ENCODE measurements at regions not wholly inside any gene's neighbourhood (a gene's known extent, or its start where the extent isn't known, plus 50 kb on each side); places are given as distances from the start of the nearest gene placed in this dataset.

DNA sequence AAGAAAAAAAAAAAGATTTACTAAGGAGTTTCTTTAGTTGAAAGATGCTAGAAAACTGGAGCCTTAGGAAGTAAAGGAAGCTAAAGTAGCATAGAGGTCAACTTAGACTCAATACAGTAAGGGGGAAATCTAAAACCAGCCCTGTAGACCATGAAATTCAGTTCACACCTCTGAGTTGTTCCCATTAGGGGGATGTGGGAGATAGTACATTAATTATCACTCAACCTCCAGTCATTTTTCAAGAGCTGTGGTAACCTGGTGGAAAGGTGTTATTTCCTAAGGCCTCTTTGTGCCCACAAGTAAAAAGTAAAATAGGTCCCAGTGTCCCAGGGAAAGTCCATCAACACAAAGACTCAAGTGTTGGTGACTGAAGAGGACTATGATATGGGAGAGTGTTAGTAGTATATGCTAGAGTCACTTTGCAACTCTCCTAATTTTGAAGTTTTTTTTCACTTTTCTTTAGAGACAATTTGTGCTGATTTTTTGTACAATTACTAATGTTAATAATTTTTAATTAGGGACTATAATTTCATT, 1274.4 kb upstream of the EPHA6 start:
- H3K27me3 ChIP-seq (ENCODE audit: insufficient read depth, low read length): no peaks in the 10 kb centered on the region
- no peaks in the 10 kb centered on the region for H4K20me1 ChIP-seq (ENCODE audit: insufficient read depth)
- H3K9me2 ChIP-seq (ENCODE audit: insufficient read depth): no peaks in the 10 kb centered on the region
- TF ChIP-seq TCF7L2 (IDR thresholded peaks at IDR 0.05; ENCODE audit: borderline replicate concordance, extremely low read depth, insufficient read depth, insufficient read length) (no peak), SIN3A (IDR thresholded peaks at IDR 0.05; ENCODE audit: low read depth) (no peak), SRF (IDR thresholded peaks at IDR 0.05; ENCODE audit: low read depth) (no peak)
- TF ChIP-seq, protein P1, sequence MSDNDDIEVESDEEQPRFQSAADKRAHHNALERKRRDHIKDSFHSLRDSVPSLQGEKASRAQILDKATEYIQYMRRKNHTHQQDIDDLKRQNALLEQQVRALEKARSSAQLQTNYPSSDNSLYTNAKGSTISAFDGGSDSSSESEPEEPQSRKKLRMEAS (IDR thresholded peaks at IDR 0.05): no peak
- ATAC-seq (no peak), DNase-seq (ENCODE audit: low read depth, low spot score) (no peak)
- POLR2A ChIA-PET: no interaction called here
- peaks cover 5 to 18% of the 10 kb centered on the region in 2 experiments; a peak in 2 of 4 replicates for H3K9me3 ChIP-seq (ENCODE audit: control insufficient read depth in 1 of 2, insufficient read depth in 1 of 2, low read depth in 1 of 2, low read length in 2 of 2)
- H3K9ac ChIP-seq (ENCODE audit: low read length): no peak overlapping the region
- H2AFZ ChIP-seq (ENCODE audit: low read depth, low read length, poor library complexity, severe bottlenecking): no peak overlapping the region
- H3K27ac ChIP-seq (ENCODE audit: low read depth, low read length): no peak overlapping the region
- H3K36me3 ChIP-seq (ENCODE audit: control insufficient read depth in 1 of 2, insufficient read depth in 2 of 2, low read length in 2 of 2): no peaks in the 10 kb centered on the region
- H3K79me2 ChIP-seq (ENCODE audit: insufficient read depth, low read length): no peaks in the 10 kb centered on the region
- intact Hi-C loops (cut with micrococcal nuclease): no loop called here
- no peak overlapping the region for H3K4me2 ChIP-seq (ENCODE audit: low read length)
- RAD21 ChIA-PET (ENCODE audit: low non-redundant PET in 1 of 2, low total read pairs in 2 of 2, uncharacterized antibody in 2 of 2, unreplicated experiment in 2 of 2): no interaction called here
- H3K4me1 ChIP-seq (ENCODE audit: control insufficient read depth in 1 of 2, insufficient read depth in 2 of 2, low read length in 2 of 2): no peaks in the 10 kb centered on the region
- CTCF ChIA-PET: no interaction called here
- H3K4me3 ChIP-seq (replicated peaks in 1 of 2; ENCODE audit: low read depth in 1 of 2, low read length in 2 of 2): no peak overlapping the region
- BruUV-seq (replicated peaks): no TSS peak

DNA sequence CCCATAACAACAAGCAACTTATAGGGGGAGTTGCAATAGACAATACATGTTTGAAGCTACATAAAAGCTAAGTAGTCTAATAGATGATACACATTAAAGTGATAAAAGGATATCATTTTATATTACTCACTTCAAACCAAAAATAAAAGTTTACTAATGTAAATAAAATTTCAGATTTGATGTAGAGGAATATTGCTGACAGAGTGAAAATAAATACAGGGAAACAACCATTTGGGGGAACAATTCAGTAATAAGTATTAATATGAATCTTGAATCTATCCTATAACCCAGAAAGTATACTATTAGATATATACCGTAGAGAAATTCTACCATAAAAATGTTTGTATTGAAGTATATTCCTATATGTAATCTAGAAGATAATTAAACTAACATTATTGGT, 1248.9 kb upstream of the EPHA6 start:
- no peak overlapping the region for H3K27ac ChIP-seq (ENCODE audit: low read depth, low read length)
- intact Hi-C loops (cut with micrococcal nuclease): no loop called here
- no peaks in the 10 kb centered on the region for H3K36me3 ChIP-seq (ENCODE audit: control insufficient read depth in 1 of 2, insufficient read depth in 2 of 2, low read length in 2 of 2)
- no peak overlapping the region for H3K9ac ChIP-seq (ENCODE audit: low read length)
- H3K4me2 ChIP-seq (ENCODE audit: low read length): no peak overlapping the region
- H2AFZ ChIP-seq (ENCODE audit: low read depth, low read length, poor library complexity, severe bottlenecking): no peak overlapping the region
- no peaks in the 10 kb centered on the region for H3K9me2 ChIP-seq (ENCODE audit: insufficient read depth)
- no peak for DNase-seq (ENCODE audit: low read depth, low spot score)
- no peaks in the 10 kb centered on the region for H3K27me3 ChIP-seq (ENCODE audit: insufficient read depth, low read length)
- ChIA-PET RAD21 (ENCODE audit: low non-redundant PET in 1 of 2, low total read pairs in 2 of 2, uncharacterized antibody in 2 of 2, unreplicated experiment in 2 of 2) (no interaction called here), CTCF (no interaction called here), POLR2A (no interaction called here)
- no peaks in the 10 kb centered on the region for H3K4me1 ChIP-seq (ENCODE audit: control insufficient read depth in 1 of 2, insufficient read depth in 2 of 2, low read length in 2 of 2)
- no peak overlapping the region for H3K4me3 ChIP-seq (replicated peaks in 1 of 2; ENCODE audit: low read depth in 1 of 2, low read length in 2 of 2)
- no TSS peak for BruUV-seq (replicated peaks)
- H4K20me1 ChIP-seq (ENCODE audit: insufficient read depth): no peaks in the 10 kb centered on the region
- no peak for ATAC-seq
- peaks cover 0 to 20% of the 10 kb centered on the region in 2 experiments; a peak in 2 of 4 replicates for H3K9me3 ChIP-seq (ENCODE audit: control insufficient read depth in 1 of 2, insufficient read depth in 1 of 2, low read depth in 1 of 2, low read length in 2 of 2)
- no peaks in the 10 kb centered on the region for H3K79me2 ChIP-seq (ENCODE audit: insufficient read depth, low read length)
- TF ChIP-seq POLR2A (IDR thresholded peaks at IDR 0.05; ENCODE audit: borderline replicate concordance, extremely low read depth, insufficient read depth, insufficient read length): no peak
- TF ChIP-seq EGR1 (IDR thresholded peaks at IDR 0.05; ENCODE audit: low read depth): no peak
- TF ChIP-seq REST (IDR thresholded peaks at IDR 0.05; ENCODE audit: low read depth): no peak
- TF ChIP-seq, protein P2, sequence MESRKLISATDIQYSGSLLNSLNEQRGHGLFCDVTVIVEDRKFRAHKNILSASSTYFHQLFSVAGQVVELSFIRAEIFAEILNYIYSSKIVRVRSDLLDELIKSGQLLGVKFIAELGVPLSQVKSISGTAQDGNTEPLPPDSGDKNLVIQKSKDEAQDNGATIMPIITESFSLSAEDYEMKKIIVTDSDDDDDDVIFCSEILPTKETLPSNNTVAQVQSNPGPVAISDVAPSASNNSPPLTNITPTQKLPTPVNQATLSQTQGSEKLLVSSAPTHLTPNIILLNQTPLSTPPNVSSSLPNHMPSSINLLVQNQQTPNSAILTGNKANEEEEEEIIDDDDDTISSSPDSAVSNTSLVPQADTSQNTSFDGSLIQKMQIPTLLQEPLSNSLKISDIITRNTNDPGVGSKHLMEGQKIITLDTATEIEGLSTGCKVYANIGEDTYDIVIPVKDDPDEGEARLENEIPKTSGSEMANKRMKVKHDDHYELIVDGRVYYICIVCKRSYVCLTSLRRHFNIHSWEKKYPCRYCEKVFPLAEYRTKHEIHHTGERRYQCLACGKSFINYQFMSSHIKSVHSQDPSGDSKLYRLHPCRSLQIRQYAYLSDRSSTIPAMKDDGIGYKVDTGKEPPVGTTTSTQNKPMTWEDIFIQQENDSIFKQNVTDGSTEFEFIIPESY (IDR thresholded peaks at IDR 0.05; ENCODE audit: extremely low read depth, insufficient replicate concordance, low read length): no peak
- no peak for TF ChIP-seq ZFX (IDR thresholded peaks at IDR 0.05)
- no peak for TF ChIP-seq FOSL1 (IDR thresholded peaks at IDR 0.05; ENCODE audit: low read depth)
- TF ChIP-seq CEBPB (IDR thresholded peaks at IDR 0.05; ENCODE audit: low read depth): no peak
- TF ChIP-seq, protein P1 (IDR thresholded peaks at IDR 0.05): no peak
- no peak for TF ChIP-seq SRF (IDR thresholded peaks at IDR 0.05; ENCODE audit: low read depth)
- TF ChIP-seq, protein P3, sequence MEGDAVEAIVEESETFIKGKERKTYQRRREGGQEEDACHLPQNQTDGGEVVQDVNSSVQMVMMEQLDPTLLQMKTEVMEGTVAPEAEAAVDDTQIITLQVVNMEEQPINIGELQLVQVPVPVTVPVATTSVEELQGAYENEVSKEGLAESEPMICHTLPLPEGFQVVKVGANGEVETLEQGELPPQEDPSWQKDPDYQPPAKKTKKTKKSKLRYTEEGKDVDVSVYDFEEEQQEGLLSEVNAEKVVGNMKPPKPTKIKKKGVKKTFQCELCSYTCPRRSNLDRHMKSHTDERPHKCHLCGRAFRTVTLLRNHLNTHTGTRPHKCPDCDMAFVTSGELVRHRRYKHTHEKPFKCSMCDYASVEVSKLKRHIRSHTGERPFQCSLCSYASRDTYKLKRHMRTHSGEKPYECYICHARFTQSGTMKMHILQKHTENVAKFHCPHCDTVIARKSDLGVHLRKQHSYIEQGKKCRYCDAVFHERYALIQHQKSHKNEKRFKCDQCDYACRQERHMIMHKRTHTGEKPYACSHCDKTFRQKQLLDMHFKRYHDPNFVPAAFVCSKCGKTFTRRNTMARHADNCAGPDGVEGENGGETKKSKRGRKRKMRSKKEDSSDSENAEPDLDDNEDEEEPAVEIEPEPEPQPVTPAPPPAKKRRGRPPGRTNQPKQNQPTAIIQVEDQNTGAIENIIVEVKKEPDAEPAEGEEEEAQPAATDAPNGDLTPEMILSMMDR (IDR thresholded peaks at IDR 0.05 in 2 of 3, conservative IDR thresholded peaks at IDR 0.05 in 1 of 3; ENCODE audit: borderline replicate concordance in 1 of 3, insufficient read depth in 1 of 3, low read depth in 2 of 3, low read length in 2 of 3): no peak
